ENCODE measurements at regions not wholly inside any gene's neighbourhood (a gene's known extent, or its start where the extent isn't known, plus 50 kb on each side); places are given as distances from the start of the nearest gene placed in this dataset.

DNA sequence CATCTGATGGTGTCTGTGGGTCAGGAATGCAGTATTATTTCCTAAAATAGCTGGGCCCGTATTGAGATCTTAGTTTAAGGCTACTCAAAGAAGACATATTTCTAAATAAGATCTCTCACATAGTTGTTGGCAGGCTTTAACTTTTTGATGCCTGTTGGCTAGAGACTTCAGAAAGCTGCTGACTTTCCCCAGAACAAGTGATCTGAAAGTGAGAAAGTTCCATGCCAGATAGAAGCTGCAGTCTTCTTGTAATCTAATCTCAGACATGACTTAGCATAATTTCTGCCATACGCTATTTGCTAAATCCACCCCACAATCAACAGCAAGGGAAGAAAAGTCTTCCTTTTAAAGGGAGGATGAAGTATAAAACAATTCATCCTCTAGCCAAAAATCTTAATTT is 867.1 kb downstream of the IGSF11 start:
- DNase-seq = no peak
- Histone ChIP-seq H3K4me2 (ENCODE audit: low read length, poor library complexity, severe bottlenecking) (no peak overlapping the region), H2BK12ac (ENCODE audit: low read length in 2 of 2) (no peak overlapping the region), H3K9ac (ENCODE audit: low read length) (no peak overlapping the region), H3K36me3 (ENCODE audit: control insufficient read depth in 1 of 2, insufficient read depth in 2 of 2, low read depth in 1 of 2, low read length in 2 of 2) (peaks cover 0 to 3% of the 10 kb centered on the region in 2 experiments), H3K4ac (ENCODE audit: low read depth in 1 of 2, low read length in 2 of 2) (no peak overlapping the region), H2BK15ac (ENCODE audit: low read depth, poor library complexity, severe bottlenecking) (no peak overlapping the region), H2BK120ac (ENCODE audit: low read depth, low read length) (no peak overlapping the region), H3K18ac (ENCODE audit: low read depth in 1 of 2, low read length in 2 of 2) (no peak overlapping the region), H3K23ac (ENCODE audit: low read length in 2 of 2) (no peak overlapping the region), H2AK5ac (ENCODE audit: low read length, severe bottlenecking) (no peak overlapping the region), H3K4me3 (ENCODE audit: insufficient read depth in 1 of 2, low read depth in 1 of 2, low read length in 2 of 2) (no peak overlapping the region), H4K91ac (ENCODE audit: low read length) (no peak overlapping the region), H3K9me3 (ENCODE audit: control insufficient read depth, low read length) (peaks cover 15% of the 10 kb centered on the region), H2AFZ (ENCODE audit: low read depth, low read length) (no peak overlapping the region), H3K27me3 (ENCODE audit: control insufficient read depth in 1 of 2, insufficient read depth in 1 of 2, low read length in 2 of 2) (no peaks in the 10 kb centered on the region), H2BK5ac (ENCODE audit: low read depth, low read length, poor library complexity, severe bottlenecking) (no peak overlapping the region), H3K27ac (ENCODE audit: low read length, poor library complexity, severe bottlenecking) (no peak overlapping the region), H3K14ac (ENCODE audit: low read length in 2 of 2) (no peak overlapping the region), H3K79me1 (replicated peaks; ENCODE audit: low read length, poor library complexity, severe bottlenecking) (no peaks in the 10 kb centered on the region), H4K8ac (ENCODE audit: low read length) (no peak overlapping the region), H3K4me1 (ENCODE audit: control insufficient read depth, insufficient read depth, low read depth, low read length) (peaks cover 1% of the 10 kb centered on the region)
- no CpG with 5 or more reads among the region's 2 CpGs for WGBS

DNA sequence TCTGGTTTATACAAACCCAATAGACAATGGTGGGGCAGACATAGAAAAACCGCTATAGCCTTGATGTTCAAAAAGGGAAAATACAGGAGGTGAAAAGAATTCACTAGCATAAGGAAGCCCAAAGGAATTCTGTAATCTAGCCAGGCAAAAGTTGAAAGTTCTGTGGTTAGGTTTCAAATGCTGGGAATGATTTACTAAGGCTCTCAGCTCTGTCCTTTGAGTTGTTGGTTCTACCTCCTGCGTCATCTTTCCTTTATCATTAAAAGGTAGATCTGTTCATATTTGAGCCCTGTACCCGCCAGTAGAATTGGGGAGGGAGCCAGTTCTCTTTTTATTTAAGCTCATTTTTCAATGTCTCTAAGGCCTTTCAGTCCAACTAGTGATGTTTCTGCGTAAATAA is 866.5 kb downstream of the IGSF11 start:
- Histone ChIP-seq H2BK120ac (ENCODE audit: low read depth, low read length) (no peak overlapping the region), H3K36me3 (ENCODE audit: control insufficient read depth in 1 of 2, insufficient read depth in 2 of 2, low read depth in 1 of 2, low read length in 2 of 2) (peaks cover 0 to 3% of the 10 kb centered on the region in 2 experiments), H3K4ac (ENCODE audit: low read depth in 1 of 2, low read length in 2 of 2) (no peak overlapping the region), H3K9ac (ENCODE audit: low read length) (no peak overlapping the region), H3K79me1 (replicated peaks; ENCODE audit: low read length, poor library complexity, severe bottlenecking) (no peaks in the 10 kb centered on the region), H3K18ac (ENCODE audit: low read depth in 1 of 2, low read length in 2 of 2) (no peak overlapping the region), H2AK5ac (ENCODE audit: low read length, severe bottlenecking) (no peak overlapping the region), H3K14ac (ENCODE audit: low read length in 2 of 2) (no peak overlapping the region), H3K4me3 (ENCODE audit: insufficient read depth in 1 of 2, low read depth in 1 of 2, low read length in 2 of 2) (no peak overlapping the region), H2BK5ac (ENCODE audit: low read depth, low read length, poor library complexity, severe bottlenecking) (no peak overlapping the region), H4K8ac (ENCODE audit: low read length) (no peak overlapping the region), H3K27ac (ENCODE audit: low read length, poor library complexity, severe bottlenecking) (no peak overlapping the region), H3K27me3 (ENCODE audit: control insufficient read depth in 1 of 2, insufficient read depth in 1 of 2, low read length in 2 of 2) (no peaks in the 10 kb centered on the region), H2BK15ac (ENCODE audit: low read depth, poor library complexity, severe bottlenecking) (no peak overlapping the region), H3K23ac (ENCODE audit: low read length in 2 of 2) (no peak overlapping the region), H2BK12ac (ENCODE audit: low read length in 2 of 2) (no peak overlapping the region), H3K4me1 (ENCODE audit: control insufficient read depth, insufficient read depth, low read depth, low read length) (peaks cover 1% of the 10 kb centered on the region), H3K4me2 (ENCODE audit: low read length, poor library complexity, severe bottlenecking) (no peak overlapping the region), H2AFZ (ENCODE audit: low read depth, low read length) (no peak overlapping the region), H4K91ac (ENCODE audit: low read length) (no peak overlapping the region), H3K9me3 (ENCODE audit: control insufficient read depth, low read length) (peaks cover 20% of the 10 kb centered on the region)
- DNase-seq = no peak
- 85% methylated on average over 4 of the region's 4 CpGs for WGBS

- H3K4me1 ChIP-seq (ENCODE audit: control insufficient read depth, insufficient read depth, low read depth, low read length) = peaks cover 1% of the 10 kb centered on the region
- no peak overlapping the region for H4K8ac ChIP-seq (ENCODE audit: low read length)
- H2BK12ac ChIP-seq (ENCODE audit: low read length in 2 of 2) = no peak overlapping the region
- H3K79me1 ChIP-seq (replicated peaks; ENCODE audit: low read length, poor library complexity, severe bottlenecking) = no peaks in the 10 kb centered on the region
- H3K4me3 ChIP-seq (ENCODE audit: insufficient read depth in 1 of 2, low read depth in 1 of 2, low read length in 2 of 2) = no peak overlapping the region
- no peak overlapping the region for H2AFZ ChIP-seq (ENCODE audit: low read depth, low read length)
- DNase-seq = no peak
- H3K23ac ChIP-seq (ENCODE audit: low read length in 2 of 2) = no peak overlapping the region
- no peak overlapping the region for H3K4me2 ChIP-seq (ENCODE audit: low read length, poor library complexity, severe bottlenecking)
- no peak overlapping the region for H2AK5ac ChIP-seq (ENCODE audit: low read length, severe bottlenecking)
- no peak overlapping the region for H2BK15ac ChIP-seq (ENCODE audit: low read depth, poor library complexity, severe bottlenecking)
- no peak overlapping the region for H3K4ac ChIP-seq (ENCODE audit: low read depth in 1 of 2, low read length in 2 of 2)
- peaks cover 26% of the 10 kb centered on the region for H3K9me3 ChIP-seq (ENCODE audit: control insufficient read depth, low read length)
- H2BK120ac ChIP-seq (ENCODE audit: low read depth, low read length) = no peak overlapping the region
- 93% methylated on average over 30 of the region's 35 CpGs for WGBS
- no peak overlapping the region for H3K9ac ChIP-seq (ENCODE audit: low read length)
- H3K27me3 ChIP-seq (ENCODE audit: control insufficient read depth in 1 of 2, insufficient read depth in 1 of 2, low read length in 2 of 2) = no peaks in the 10 kb centered on the region
- no peak overlapping the region for H4K91ac ChIP-seq (ENCODE audit: low read length)
- no peak overlapping the region for H3K18ac ChIP-seq (ENCODE audit: low read depth in 1 of 2, low read length in 2 of 2)
- H2BK5ac ChIP-seq (ENCODE audit: low read depth, low read length, poor library complexity, severe bottlenecking) = no peak overlapping the region
- H3K27ac ChIP-seq (ENCODE audit: low read length, poor library complexity, severe bottlenecking) = no peak overlapping the region
- H3K14ac ChIP-seq (ENCODE audit: low read length in 2 of 2) = no peak overlapping the region
- H3K36me3 ChIP-seq (ENCODE audit: control insufficient read depth in 1 of 2, insufficient read depth in 2 of 2, low read depth in 1 of 2, low read length in 2 of 2) = peaks cover 0 to 3% of the 10 kb centered on the region in 2 experiments
Measured at GRCh38 chr3:118171236-118171852, 863.3 kb downstream of the IGSF11 start.

GRCh38 chr3:118180853-118181252 is 853.8 kb downstream of the IGSF11 start:
- Histone ChIP-seq H3K27ac (ENCODE audit: low read length, poor library complexity, severe bottlenecking) (no peak overlapping the region), H3K79me1 (replicated peaks; ENCODE audit: low read length, poor library complexity, severe bottlenecking) (no peaks in the 10 kb centered on the region), H3K18ac (ENCODE audit: low read depth in 1 of 2, low read length in 2 of 2) (no peak overlapping the region), H3K4me2 (ENCODE audit: low read length, poor library complexity, severe bottlenecking) (no peak overlapping the region), H2AK5ac (ENCODE audit: low read length, severe bottlenecking) (no peak overlapping the region), H2BK12ac (ENCODE audit: low read length in 2 of 2) (no peak overlapping the region), H3K9ac (ENCODE audit: low read length) (no peak overlapping the region), H2AFZ (ENCODE audit: low read depth, low read length) (no peak overlapping the region), H3K27me3 (ENCODE audit: control insufficient read depth in 1 of 2, insufficient read depth in 1 of 2, low read length in 2 of 2) (no peaks in the 10 kb centered on the region), H2BK5ac (ENCODE audit: low read depth, low read length, poor library complexity, severe bottlenecking) (no peak overlapping the region), H3K4me3 (ENCODE audit: insufficient read depth in 1 of 2, low read depth in 1 of 2, low read length in 2 of 2) (no peak overlapping the region), H2BK120ac (ENCODE audit: low read depth, low read length) (no peak overlapping the region), H3K23ac (ENCODE audit: low read length in 2 of 2) (no peak overlapping the region), H2BK15ac (ENCODE audit: low read depth, poor library complexity, severe bottlenecking) (no peak overlapping the region), H3K4ac (ENCODE audit: low read depth in 1 of 2, low read length in 2 of 2) (no peak overlapping the region), H3K9me3 (ENCODE audit: control insufficient read depth, low read length) (peaks cover 22% of the 10 kb centered on the region), H4K91ac (ENCODE audit: low read length) (no peak overlapping the region), H4K8ac (ENCODE audit: low read length) (no peak overlapping the region), H3K14ac (ENCODE audit: low read length in 2 of 2) (no peak overlapping the region), H3K36me3 (ENCODE audit: control insufficient read depth in 1 of 2, insufficient read depth in 2 of 2, low read depth in 1 of 2, low read length in 2 of 2) (no peaks in the 10 kb centered on the region), H3K4me1 (ENCODE audit: control insufficient read depth, insufficient read depth, low read depth, low read length) (no peaks in the 10 kb centered on the region)
- DNase-seq = no peak

All from mesenchymal stem cell (in vitro differentiated cells and primary cell).